Calu3 (cell line): ENCODE measurements at regions not wholly inside any gene's neighbourhood (a gene's known extent, or its start where the extent isn't known, plus 50 kb on each side); places are given as distances from the start of the nearest gene placed in this dataset.

Experiments used
- BruUV-seq: library from RNA; stranded (reverse); fragments of 400-500 nt; replicated peaks from 2 replicates; lab custom pipeline; 2021; lab: Mats Ljungman, UMichigan
- CTCF ChIA-PET: fragments of 300-600 bp; sonication (Branson Sonifier 250); formaldehyde crosslinking; loops from one replicate; lab custom pipeline; 2022; ENCODE audit warnings: antibody characterized with exemption; lab: Charles Lee
- DNase-seq: peaks from one replicate; pipeline ENCODE4 v3.0.0; 2022
- H3K27ac Mint-ChIP-seq: one replicate; pipeline ENCODE4 v1.8.0; 2022; ENCODE audit warnings: mixed read lengths; ENCODE audit not compliant: unreplicated experiment
- H3K27me3 Mint-ChIP-seq: one replicate; pipeline ENCODE4 v1.8.0; 2022; ENCODE audit warnings: mixed read lengths; ENCODE audit not compliant: unreplicated experiment
- H3K36me3 Mint-ChIP-seq: one replicate; pipeline ENCODE4 v1.8.0; 2022; ENCODE audit warnings: mild to moderate bottlenecking, moderate library complexity, mixed read lengths; ENCODE audit not compliant: insufficient read depth, unreplicated experiment
- H3K4me1 Mint-ChIP-seq: one replicate; pipeline ENCODE4 v1.8.0; 2022; ENCODE audit warnings: mild to moderate bottlenecking, low read depth, mixed read lengths; ENCODE audit not compliant: unreplicated experiment
- H3K4me3 Mint-ChIP-seq: one replicate; pipeline ENCODE4 v1.8.0; 2022; ENCODE audit warnings: mild to moderate bottlenecking, low read depth, moderate library complexity, mixed read lengths; ENCODE audit not compliant: unreplicated experiment
- H3K9me3 Mint-ChIP-seq: one replicate; pipeline ENCODE4 v1.8.0; 2022; ENCODE audit warnings: low read depth, mixed read lengths; ENCODE audit not compliant: unreplicated experiment
- CTCF ChIP-seq: fragments of 200-600 bp; IDR thresholded peaks from one replicate; pipeline ENCODE4 v1.8.0; 2022; ENCODE audit warnings: antibody characterized with exemption; ENCODE audit not compliant: unreplicated experiment
- intact Hi-C: fragments of 100-400 bp; cut with micrococcal nuclease; formaldehyde crosslinking; loops from one replicate; pipeline ENCODE4 v1.10.0; 2022; ENCODE audit not compliant: unreplicated experiment

GRCh38 chr1:173427146-173428054 is 49.7 kb upstream of the PRDX6 start:
- intact Hi-C loops = no loop called here
- Mint-ChIP-seq H3K27ac (no peak overlapping the region), H3K36me3 (no peaks in the 10 kb centered on the region), H3K27me3 (no peaks in the 10 kb centered on the region), H3K4me3 (no peak overlapping the region), H3K9me3 (no peaks in the 10 kb centered on the region), H3K4me1 (peaks cover 65% of the 10 kb centered on the region)
- TF ChIP-seq CTCF = no peak
- CTCF ChIA-PET = no interaction called here
- BruUV-seq = no TSS peak
- no peak for DNase-seq
